ENCODE measurements at regions not wholly inside any gene's neighbourhood (a gene's known extent, or its start where the extent isn't known, plus 50 kb on each side); places are given as distances from the start of the nearest gene placed in this dataset.

DNA sequence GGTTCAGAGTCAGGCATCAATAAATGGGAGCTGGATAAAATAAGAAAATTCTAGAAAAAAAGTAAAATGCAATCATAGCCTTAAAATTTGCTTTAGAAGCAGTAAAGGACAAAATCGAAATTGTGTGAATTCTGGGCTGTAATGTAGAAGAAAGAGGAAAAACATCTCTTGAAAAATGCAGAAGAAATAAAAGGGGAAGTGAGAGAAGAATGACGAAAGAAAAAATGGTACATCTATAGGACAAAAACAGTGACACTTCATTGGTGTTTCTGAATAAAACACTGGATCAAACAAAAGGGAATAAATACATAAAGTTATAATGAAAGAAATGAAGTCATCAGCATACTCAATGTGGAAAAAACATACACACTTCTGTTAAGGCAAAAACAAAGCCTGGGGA, 642.3 kb downstream of the ACTL7B start:
- no peak overlapping the region for H2BK5ac ChIP-seq (ENCODE audit: low read depth, low read length, poor library complexity, severe bottlenecking)
- no peak overlapping the region for H4K8ac ChIP-seq (ENCODE audit: low read length)
- WGBS: 67% methylated on average over 1 of the region's 2 CpGs
- H2BK12ac ChIP-seq (ENCODE audit: low read length in 2 of 2): no peak overlapping the region
- H3K4me2 ChIP-seq (ENCODE audit: low read length, poor library complexity, severe bottlenecking): no peak overlapping the region
- no peaks in the 10 kb centered on the region for H3K36me3 ChIP-seq (ENCODE audit: control insufficient read depth in 1 of 2, insufficient read depth in 2 of 2, low read depth in 1 of 2, low read length in 2 of 2)
- H3K14ac ChIP-seq (ENCODE audit: low read length in 2 of 2): no peak overlapping the region
- no peaks in the 10 kb centered on the region for H3K27me3 ChIP-seq (ENCODE audit: control insufficient read depth in 1 of 2, insufficient read depth in 1 of 2, low read length in 2 of 2)
- H3K27ac ChIP-seq (ENCODE audit: low read length, poor library complexity, severe bottlenecking): no peak overlapping the region
- H2AFZ ChIP-seq (ENCODE audit: low read depth, low read length): no peak overlapping the region
- no peaks in the 10 kb centered on the region for H3K9me3 ChIP-seq (ENCODE audit: control insufficient read depth, low read length)
- H3K4me3 ChIP-seq (ENCODE audit: insufficient read depth in 1 of 2, low read depth in 1 of 2, low read length in 2 of 2): no peak overlapping the region
- H3K79me1 ChIP-seq (replicated peaks; ENCODE audit: low read length, poor library complexity, severe bottlenecking): no peaks in the 10 kb centered on the region
- no peak for DNase-seq
- no peak overlapping the region for H4K91ac ChIP-seq (ENCODE audit: low read length)
- H2BK120ac ChIP-seq (ENCODE audit: low read depth, low read length): no peak overlapping the region
- H3K4ac ChIP-seq (ENCODE audit: low read depth in 1 of 2, low read length in 2 of 2): no peak overlapping the region
- H3K18ac ChIP-seq (ENCODE audit: low read depth in 1 of 2, low read length in 2 of 2): no peak overlapping the region
- no peaks in the 10 kb centered on the region for H3K4me1 ChIP-seq (ENCODE audit: control insufficient read depth, insufficient read depth, low read depth, low read length)
- H3K23ac ChIP-seq (ENCODE audit: low read length in 2 of 2): no peak overlapping the region
- H2AK5ac ChIP-seq (ENCODE audit: low read length, severe bottlenecking): no peak overlapping the region
- no peak overlapping the region for H3K9ac ChIP-seq (ENCODE audit: low read length)
- no peak overlapping the region for H2BK15ac ChIP-seq (ENCODE audit: low read depth, poor library complexity, severe bottlenecking)

DNA sequence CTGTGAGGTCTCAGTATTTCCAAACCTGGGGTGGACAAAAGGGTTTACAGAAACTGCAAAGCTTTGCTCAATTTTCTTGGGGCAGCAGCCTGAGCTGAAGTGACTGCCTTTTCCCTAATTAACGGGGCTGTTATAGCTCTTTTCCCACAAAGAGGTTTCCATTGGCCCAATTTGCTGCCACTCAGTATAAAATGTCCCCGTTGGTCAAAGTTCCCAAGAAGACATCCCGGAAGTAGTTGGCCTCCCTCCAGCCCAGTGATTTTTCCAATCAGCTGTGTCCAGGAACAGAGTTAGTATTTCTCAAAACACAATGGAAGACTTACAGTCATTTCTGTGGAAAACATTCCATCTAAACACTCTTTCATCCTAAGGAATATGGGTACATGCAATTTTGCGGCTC, 643.6 kb downstream of the ACTL7B start:
- no peak overlapping the region for H2AK5ac ChIP-seq (ENCODE audit: low read length, severe bottlenecking)
- no peak overlapping the region for H3K4ac ChIP-seq (ENCODE audit: low read depth in 1 of 2, low read length in 2 of 2)
- no peak overlapping the region for H3K27ac ChIP-seq (ENCODE audit: low read length, poor library complexity, severe bottlenecking)
- 84% methylated on average over 3 of the region's 4 CpGs for WGBS
- H2BK12ac ChIP-seq (ENCODE audit: low read length in 2 of 2): no peak overlapping the region
- no peak overlapping the region for H2BK120ac ChIP-seq (ENCODE audit: low read depth, low read length)
- H3K18ac ChIP-seq (ENCODE audit: low read depth in 1 of 2, low read length in 2 of 2): no peak overlapping the region
- no peak overlapping the region for H3K4me2 ChIP-seq (ENCODE audit: low read length, poor library complexity, severe bottlenecking)
- H3K79me1 ChIP-seq (replicated peaks; ENCODE audit: low read length, poor library complexity, severe bottlenecking): no peaks in the 10 kb centered on the region
- no peaks in the 10 kb centered on the region for H3K27me3 ChIP-seq (ENCODE audit: control insufficient read depth in 1 of 2, insufficient read depth in 1 of 2, low read length in 2 of 2)
- no peak overlapping the region for H3K23ac ChIP-seq (ENCODE audit: low read length in 2 of 2)
- H3K4me1 ChIP-seq (ENCODE audit: control insufficient read depth, insufficient read depth, low read depth, low read length): peaks cover 2% of the 10 kb centered on the region
- H4K8ac ChIP-seq (ENCODE audit: low read length): no peak overlapping the region
- peak; percentile 6 for DNase-seq
- no peaks in the 10 kb centered on the region for H3K36me3 ChIP-seq (ENCODE audit: control insufficient read depth in 1 of 2, insufficient read depth in 2 of 2, low read depth in 1 of 2, low read length in 2 of 2)
- no peaks in the 10 kb centered on the region for H3K9me3 ChIP-seq (ENCODE audit: control insufficient read depth, low read length)
- H2BK5ac ChIP-seq (ENCODE audit: low read depth, low read length, poor library complexity, severe bottlenecking): no peak overlapping the region
- no peak overlapping the region for H3K14ac ChIP-seq (ENCODE audit: low read length in 2 of 2)
- no peak overlapping the region for H2BK15ac ChIP-seq (ENCODE audit: low read depth, poor library complexity, severe bottlenecking)
- no peak overlapping the region for H3K9ac ChIP-seq (ENCODE audit: low read length)
- H4K91ac ChIP-seq (ENCODE audit: low read length): no peak overlapping the region
- no peak overlapping the region for H3K4me3 ChIP-seq (ENCODE audit: insufficient read depth in 1 of 2, low read depth in 1 of 2, low read length in 2 of 2)
- no peak overlapping the region for H2AFZ ChIP-seq (ENCODE audit: low read depth, low read length)

DNA sequence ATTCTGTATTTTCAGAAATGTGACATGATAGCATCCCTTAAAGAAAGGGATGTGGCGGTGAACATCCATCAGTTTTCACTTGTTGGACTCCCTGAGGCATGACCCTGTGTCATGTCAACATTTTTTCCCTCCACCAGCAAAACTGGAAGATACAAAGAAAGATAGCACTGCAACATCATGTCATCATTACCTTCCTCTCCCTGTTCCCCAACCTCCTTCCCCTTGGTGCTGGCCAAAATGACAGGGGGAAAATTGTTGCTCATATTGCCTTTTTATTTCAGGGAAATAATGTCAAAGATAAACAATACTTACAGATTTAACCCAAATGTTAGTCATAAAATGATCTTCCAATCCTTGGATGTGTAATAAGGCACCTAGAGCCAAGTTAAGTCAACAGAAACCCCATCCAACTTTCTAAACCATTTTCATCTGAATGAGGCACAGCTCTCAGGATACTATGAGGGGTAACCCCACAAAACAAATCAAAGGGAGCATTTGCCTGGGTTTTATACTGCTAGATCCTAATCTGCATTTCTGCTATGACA, 644.3 kb downstream of the ACTL7B start:
- H3K14ac ChIP-seq (ENCODE audit: low read length in 2 of 2): no peak overlapping the region
- H2BK15ac ChIP-seq (ENCODE audit: low read depth, poor library complexity, severe bottlenecking): no peak overlapping the region
- no peak overlapping the region for H3K4me3 ChIP-seq (ENCODE audit: insufficient read depth in 1 of 2, low read depth in 1 of 2, low read length in 2 of 2)
- no peak overlapping the region for H2BK120ac ChIP-seq (ENCODE audit: low read depth, low read length)
- no peaks in the 10 kb centered on the region for H3K9me3 ChIP-seq (ENCODE audit: control insufficient read depth, low read length)
- WGBS: 92% methylated on average over 1 of the region's 1 CpG
- no peak overlapping the region for H2AK5ac ChIP-seq (ENCODE audit: low read length, severe bottlenecking)
- H3K79me1 ChIP-seq (replicated peaks; ENCODE audit: low read length, poor library complexity, severe bottlenecking): no peaks in the 10 kb centered on the region
- no peak overlapping the region for H3K23ac ChIP-seq (ENCODE audit: low read length in 2 of 2)
- H3K9ac ChIP-seq (ENCODE audit: low read length): no peak overlapping the region
- no peak overlapping the region for H3K18ac ChIP-seq (ENCODE audit: low read depth in 1 of 2, low read length in 2 of 2)
- no peak overlapping the region for H2BK5ac ChIP-seq (ENCODE audit: low read depth, low read length, poor library complexity, severe bottlenecking)
- no peaks in the 10 kb centered on the region for H3K36me3 ChIP-seq (ENCODE audit: control insufficient read depth in 1 of 2, insufficient read depth in 2 of 2, low read depth in 1 of 2, low read length in 2 of 2)
- no peak overlapping the region for H2AFZ ChIP-seq (ENCODE audit: low read depth, low read length)
- peaks cover 2% of the 10 kb centered on the region for H3K4me1 ChIP-seq (ENCODE audit: control insufficient read depth, insufficient read depth, low read depth, low read length)
- no peak overlapping the region for H3K4me2 ChIP-seq (ENCODE audit: low read length, poor library complexity, severe bottlenecking)
- H2BK12ac ChIP-seq (ENCODE audit: low read length in 2 of 2): no peak overlapping the region
- H3K4ac ChIP-seq (ENCODE audit: low read depth in 1 of 2, low read length in 2 of 2): no peak overlapping the region
- no peaks in the 10 kb centered on the region for H3K27me3 ChIP-seq (ENCODE audit: control insufficient read depth in 1 of 2, insufficient read depth in 1 of 2, low read length in 2 of 2)
- no peak for DNase-seq
- no peak overlapping the region for H3K27ac ChIP-seq (ENCODE audit: low read length, poor library complexity, severe bottlenecking)
- H4K91ac ChIP-seq (ENCODE audit: low read length): no peak overlapping the region
- H4K8ac ChIP-seq (ENCODE audit: low read length): no peak overlapping the region

DNA sequence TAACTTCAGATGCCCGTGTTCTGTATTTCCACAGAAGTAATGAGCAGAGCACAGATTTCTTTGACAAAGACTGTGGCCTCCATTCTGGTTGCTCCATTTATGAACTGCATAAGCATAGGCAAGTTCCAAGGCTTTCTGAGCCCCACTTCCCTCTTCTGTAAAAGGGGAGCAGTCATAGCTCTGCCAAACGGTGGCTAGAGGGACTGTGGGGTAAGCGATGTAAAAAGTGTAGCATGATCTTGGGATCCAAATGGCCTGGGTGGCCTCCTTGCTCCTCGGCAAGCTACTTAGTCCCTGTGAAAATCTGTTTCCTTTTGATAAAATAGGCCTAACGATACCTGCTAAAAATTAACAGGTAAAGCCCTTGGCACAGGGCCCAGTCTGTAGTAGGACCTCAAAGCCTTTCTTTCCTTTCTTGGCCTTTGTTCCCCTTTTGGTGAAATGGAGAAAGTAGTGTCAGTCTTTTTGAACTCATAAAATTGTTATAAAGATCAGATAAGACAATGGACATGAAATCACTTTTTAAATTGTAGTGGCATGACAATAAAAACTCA, 646.6 kb downstream of the ACTL7B start:
- no peak overlapping the region for H2BK15ac ChIP-seq (ENCODE audit: low read depth, poor library complexity, severe bottlenecking)
- no peaks in the 10 kb centered on the region for H3K36me3 ChIP-seq (ENCODE audit: control insufficient read depth in 1 of 2, insufficient read depth in 2 of 2, low read depth in 1 of 2, low read length in 2 of 2)
- H4K8ac ChIP-seq (ENCODE audit: low read length): no peak overlapping the region
- H3K27me3 ChIP-seq (ENCODE audit: control insufficient read depth in 1 of 2, insufficient read depth in 1 of 2, low read length in 2 of 2): no peaks in the 10 kb centered on the region
- H3K4me2 ChIP-seq (ENCODE audit: low read length, poor library complexity, severe bottlenecking): no peak overlapping the region
- no peak overlapping the region for H3K18ac ChIP-seq (ENCODE audit: low read depth in 1 of 2, low read length in 2 of 2)
- H3K23ac ChIP-seq (ENCODE audit: low read length in 2 of 2): no peak overlapping the region
- no peak overlapping the region for H4K91ac ChIP-seq (ENCODE audit: low read length)
- no peak overlapping the region for H3K4ac ChIP-seq (ENCODE audit: low read depth in 1 of 2, low read length in 2 of 2)
- no peak overlapping the region for H2AK5ac ChIP-seq (ENCODE audit: low read length, severe bottlenecking)
- no peak overlapping the region for H2AFZ ChIP-seq (ENCODE audit: low read depth, low read length)
- no peaks in the 10 kb centered on the region for H3K9me3 ChIP-seq (ENCODE audit: control insufficient read depth, low read length)
- no peaks in the 10 kb centered on the region for H3K79me1 ChIP-seq (replicated peaks; ENCODE audit: low read length, poor library complexity, severe bottlenecking)
- H3K27ac ChIP-seq (ENCODE audit: low read length, poor library complexity, severe bottlenecking): no peak overlapping the region
- H3K4me3 ChIP-seq (ENCODE audit: insufficient read depth in 1 of 2, low read depth in 1 of 2, low read length in 2 of 2): no peak overlapping the region
- H3K14ac ChIP-seq (ENCODE audit: low read length in 2 of 2): no peak overlapping the region
- no peak overlapping the region for H3K9ac ChIP-seq (ENCODE audit: low read length)
- H2BK5ac ChIP-seq (ENCODE audit: low read depth, low read length, poor library complexity, severe bottlenecking): no peak overlapping the region
- no peak overlapping the region for H2BK12ac ChIP-seq (ENCODE audit: low read length in 2 of 2)
- WGBS: 97% methylated on average over 5 of the region's 5 CpGs
- no peak for DNase-seq
- peaks cover 2% of the 10 kb centered on the region for H3K4me1 ChIP-seq (ENCODE audit: control insufficient read depth, insufficient read depth, low read depth, low read length)
- no peak overlapping the region for H2BK120ac ChIP-seq (ENCODE audit: low read depth, low read length)
